GM10266 (cell line): ENCODE measurements at regions not wholly inside any gene's neighbourhood (a gene's known extent, or its start where the extent isn't known, plus 50 kb on each side); places are given as distances from the start of the nearest gene placed in this dataset.

Experiments used
- DNase-seq: peaks from one replicate; pipeline ENCODE4 v3.0.0; 2012; ENCODE audit errors: extremely low spot score
- TF ChIP-seq, protein P1 (sequence below): IDR thresholded peaks from 2 replicates; pipeline ENCODE4 v1.5.1; 2012; ENCODE audit warnings: mild to moderate bottlenecking, low read depth; ENCODE audit not compliant: control insufficient read depth, insufficient read depth; ENCODE audit errors: missing control alignments

DNA sequence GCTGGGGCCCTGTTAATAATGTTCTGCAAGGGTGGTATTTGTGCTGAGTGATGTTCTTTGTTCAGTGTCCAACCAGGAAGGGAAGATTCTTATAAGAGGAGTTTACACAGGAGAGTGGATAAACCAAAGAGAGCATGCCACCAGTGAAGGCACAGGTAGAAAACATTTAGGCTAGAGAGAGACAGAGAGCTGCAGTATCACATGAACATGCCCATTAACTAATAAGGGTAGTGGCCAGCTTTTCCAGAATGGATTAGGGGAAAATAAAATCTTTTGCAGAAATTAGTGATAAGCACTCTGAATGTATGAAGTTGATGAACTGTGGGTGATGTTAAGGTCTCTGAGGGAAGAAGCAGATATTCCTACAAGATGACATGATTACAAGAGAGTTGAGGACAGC lies 54.1 kb upstream of the PRLR start:
- DNase-seq, result no peak

GRCh38 chr5:35282810-35283209 lies 52.5 kb upstream of the PRLR start:
- no peak for DNase-seq
- TF ChIP-seq, protein P1, sequence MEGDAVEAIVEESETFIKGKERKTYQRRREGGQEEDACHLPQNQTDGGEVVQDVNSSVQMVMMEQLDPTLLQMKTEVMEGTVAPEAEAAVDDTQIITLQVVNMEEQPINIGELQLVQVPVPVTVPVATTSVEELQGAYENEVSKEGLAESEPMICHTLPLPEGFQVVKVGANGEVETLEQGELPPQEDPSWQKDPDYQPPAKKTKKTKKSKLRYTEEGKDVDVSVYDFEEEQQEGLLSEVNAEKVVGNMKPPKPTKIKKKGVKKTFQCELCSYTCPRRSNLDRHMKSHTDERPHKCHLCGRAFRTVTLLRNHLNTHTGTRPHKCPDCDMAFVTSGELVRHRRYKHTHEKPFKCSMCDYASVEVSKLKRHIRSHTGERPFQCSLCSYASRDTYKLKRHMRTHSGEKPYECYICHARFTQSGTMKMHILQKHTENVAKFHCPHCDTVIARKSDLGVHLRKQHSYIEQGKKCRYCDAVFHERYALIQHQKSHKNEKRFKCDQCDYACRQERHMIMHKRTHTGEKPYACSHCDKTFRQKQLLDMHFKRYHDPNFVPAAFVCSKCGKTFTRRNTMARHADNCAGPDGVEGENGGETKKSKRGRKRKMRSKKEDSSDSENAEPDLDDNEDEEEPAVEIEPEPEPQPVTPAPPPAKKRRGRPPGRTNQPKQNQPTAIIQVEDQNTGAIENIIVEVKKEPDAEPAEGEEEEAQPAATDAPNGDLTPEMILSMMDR, result no peak

More for the DNA sequence above, 54.1 kb upstream of the PRLR start:
- TF ChIP-seq, protein P1, result no peak

- TF ChIP-seq, protein P1, result no peak
- DNase-seq, result no peak
These were observed 51.3 kb upstream of the PRLR start for GRCh38 chr5:35281613-35282012.
